Ishikawa (cell line): ENCODE measurements at regions not wholly inside any gene's neighbourhood (a gene's known extent, or its start where the extent isn't known, plus 50 kb on each side); places are given as distances from the start of the nearest gene placed in this dataset.

Experiments
- EP300 ChIP-seq: IDR thresholded peaks from 2 replicates; pipeline ENCODE4 v1.6.1; 2012; ENCODE audit warnings: borderline replicate concordance
- FOXM1 ChIP-seq: IDR thresholded peaks from 2 replicates; pipeline ENCODE4 v1.6.1; 2012; ENCODE audit warnings: low read depth, borderline replicate concordance
- RAD21 ChIP-seq: IDR thresholded peaks from 2 replicates; pipeline ENCODE4 v1.6.1; 2012; ENCODE audit warnings: low read depth
- TEAD4 ChIP-seq: IDR thresholded peaks from 2 replicates; pipeline ENCODE4 v1.6.1; 2012
- TF ChIP-seq, protein P1 (sequence below): IDR thresholded peaks from 2 replicates; pipeline ENCODE4 v1.6.1; 2012; ENCODE audit warnings: low read depth, mild to moderate bottlenecking
- TF ChIP-seq, protein P2 (sequence below): IDR thresholded peaks from 2 replicates; pipeline ENCODE4 v1.6.1; 2012

DNA sequence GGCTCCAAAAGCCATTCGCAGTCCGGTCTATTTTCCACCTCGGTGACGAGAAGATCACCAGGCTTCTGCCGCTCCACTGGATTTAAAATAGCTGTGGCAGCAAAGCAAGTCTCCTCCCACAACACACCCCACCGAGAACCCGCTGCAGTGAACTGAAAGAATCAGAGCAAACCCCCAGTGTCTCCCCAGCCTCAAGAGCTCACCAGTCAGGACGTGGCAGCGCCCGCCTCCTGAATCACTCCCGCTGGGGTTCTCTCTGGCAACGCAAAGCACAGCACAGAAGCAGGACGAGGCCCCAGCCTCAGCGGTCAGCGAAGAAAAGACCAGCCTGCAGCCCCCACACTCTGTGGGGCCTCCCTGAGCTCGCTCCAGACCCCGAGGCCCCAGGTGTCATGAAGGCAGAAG, 126.1 kb upstream of the PPP2R2D start:
- TF ChIP-seq RAD21 (no peak), TEAD4 (no peak), EP300 (no peak), FOXM1 (no peak)
- TF ChIP-seq, protein P1, sequence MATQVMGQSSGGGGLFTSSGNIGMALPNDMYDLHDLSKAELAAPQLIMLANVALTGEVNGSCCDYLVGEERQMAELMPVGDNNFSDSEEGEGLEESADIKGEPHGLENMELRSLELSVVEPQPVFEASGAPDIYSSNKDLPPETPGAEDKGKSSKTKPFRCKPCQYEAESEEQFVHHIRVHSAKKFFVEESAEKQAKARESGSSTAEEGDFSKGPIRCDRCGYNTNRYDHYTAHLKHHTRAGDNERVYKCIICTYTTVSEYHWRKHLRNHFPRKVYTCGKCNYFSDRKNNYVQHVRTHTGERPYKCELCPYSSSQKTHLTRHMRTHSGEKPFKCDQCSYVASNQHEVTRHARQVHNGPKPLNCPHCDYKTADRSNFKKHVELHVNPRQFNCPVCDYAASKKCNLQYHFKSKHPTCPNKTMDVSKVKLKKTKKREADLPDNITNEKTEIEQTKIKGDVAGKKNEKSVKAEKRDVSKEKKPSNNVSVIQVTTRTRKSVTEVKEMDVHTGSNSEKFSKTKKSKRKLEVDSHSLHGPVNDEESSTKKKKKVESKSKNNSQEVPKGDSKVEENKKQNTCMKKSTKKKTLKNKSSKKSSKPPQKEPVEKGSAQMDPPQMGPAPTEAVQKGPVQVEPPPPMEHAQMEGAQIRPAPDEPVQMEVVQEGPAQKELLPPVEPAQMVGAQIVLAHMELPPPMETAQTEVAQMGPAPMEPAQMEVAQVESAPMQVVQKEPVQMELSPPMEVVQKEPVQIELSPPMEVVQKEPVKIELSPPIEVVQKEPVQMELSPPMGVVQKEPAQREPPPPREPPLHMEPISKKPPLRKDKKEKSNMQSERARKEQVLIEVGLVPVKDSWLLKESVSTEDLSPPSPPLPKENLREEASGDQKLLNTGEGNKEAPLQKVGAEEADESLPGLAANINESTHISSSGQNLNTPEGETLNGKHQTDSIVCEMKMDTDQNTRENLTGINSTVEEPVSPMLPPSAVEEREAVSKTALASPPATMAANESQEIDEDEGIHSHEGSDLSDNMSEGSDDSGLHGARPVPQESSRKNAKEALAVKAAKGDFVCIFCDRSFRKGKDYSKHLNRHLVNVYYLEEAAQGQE, result no peak
- TF ChIP-seq, protein P2, sequence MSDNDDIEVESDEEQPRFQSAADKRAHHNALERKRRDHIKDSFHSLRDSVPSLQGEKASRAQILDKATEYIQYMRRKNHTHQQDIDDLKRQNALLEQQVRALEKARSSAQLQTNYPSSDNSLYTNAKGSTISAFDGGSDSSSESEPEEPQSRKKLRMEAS, result no peak
